Ascending aorta (tissue), 2 donors: ENCODE measurements at regions not wholly inside any gene's neighbourhood (a gene's known extent, or its start where the extent isn't known, plus 50 kb on each side); places are given as distances from the start of the nearest gene placed in this dataset.

Source experiments
- DNase-seq, 2 donors: peaks; one replicate each; pipeline ENCODE4 v3.0.0-alpha.2; 2019; ENCODE audit warnings: low spot score in 2 of 2
- H3K27ac ChIP-seq, 2 donors: fragments of 200-600 bp; sonication (generic); one replicate each; pipeline ENCODE4 v1.5.1; 2016 to 2017; ENCODE audit warnings: mild to moderate bottlenecking in 1 of 2
- H3K27me3 ChIP-seq: fragments of 200-600 bp; sonication (generic); one replicate; pipeline ENCODE4 v1.5.1; 2017
- H3K36me3 ChIP-seq, 2 donors: fragments of 200-600 bp; sonication (generic); one replicate each; pipeline ENCODE4 v1.5.1; 2016
- H3K4me1 ChIP-seq, 2 donors: fragments of 200-600 bp; sonication (generic); one replicate each; pipeline ENCODE4 v1.5.1; 2016 to 2017; ENCODE audit warnings: mild to moderate bottlenecking in 1 of 2
- H3K4me3 ChIP-seq, 2 donors: fragments of 200-600 bp; sonication (generic); one replicate each; pipeline ENCODE4 v1.5.1; 2016 to 2017; ENCODE audit warnings: mild to moderate bottlenecking in 1 of 2
- H3K9me3 ChIP-seq, 2 donors: fragments of 200-600 bp; sonication (generic); one replicate each; pipeline ENCODE4 v1.5.1; 2016
- intact Hi-C: fragments of 100-400 bp; cut with DNase I; formaldehyde crosslinking; loops from one replicate; pipeline ENCODE4 v1.15.1; 2023
- TF ChIP-seq, protein P1 (sequence below), 3 experiments: fragments of 200-600 bp in 2 of 3; fragments of 450-650 bp in 1 of 3; sonication (generic) in 2 of 3; IDR thresholded peaks; one replicate each; pipeline ENCODE4 v1.5.1; 2016 to 2019; ENCODE audit warnings: antibody characterized with exemption in 3 of 3, mild to moderate bottlenecking in 1 of 3, moderate library complexity in 1 of 3

DNA sequence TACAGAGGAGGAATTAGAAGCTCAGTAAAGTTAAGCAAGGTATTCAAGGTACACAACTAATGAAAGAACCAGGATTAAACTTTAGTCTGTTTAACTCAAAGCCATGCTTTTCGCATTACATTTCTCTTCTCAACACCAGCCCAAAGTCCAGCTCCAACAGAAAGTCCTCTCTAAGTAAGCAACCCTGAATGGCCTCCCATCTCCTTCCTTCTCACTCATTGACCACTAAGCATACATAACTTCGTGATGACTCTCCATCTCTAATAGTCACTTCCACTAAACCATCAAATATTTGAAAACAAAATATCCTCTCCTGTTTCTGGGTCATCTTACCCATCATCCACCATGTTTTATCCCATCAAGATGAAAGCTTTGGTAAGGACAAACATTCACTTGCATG, 219.8 kb downstream of the RAD51AP2 start:
- DNase-seq = no peak
- Histone ChIP-seq H3K9me3 (no peaks in the 10 kb centered on the region), H3K27me3 (no peaks in the 10 kb centered on the region), H3K27ac (no peak overlapping the region), H3K36me3 (no peaks in the 10 kb centered on the region), H3K4me1 (no peaks in the 10 kb centered on the region), H3K4me3 (no peak overlapping the region)
- intact Hi-C loops = no loop called here
- TF ChIP-seq, protein P1, sequence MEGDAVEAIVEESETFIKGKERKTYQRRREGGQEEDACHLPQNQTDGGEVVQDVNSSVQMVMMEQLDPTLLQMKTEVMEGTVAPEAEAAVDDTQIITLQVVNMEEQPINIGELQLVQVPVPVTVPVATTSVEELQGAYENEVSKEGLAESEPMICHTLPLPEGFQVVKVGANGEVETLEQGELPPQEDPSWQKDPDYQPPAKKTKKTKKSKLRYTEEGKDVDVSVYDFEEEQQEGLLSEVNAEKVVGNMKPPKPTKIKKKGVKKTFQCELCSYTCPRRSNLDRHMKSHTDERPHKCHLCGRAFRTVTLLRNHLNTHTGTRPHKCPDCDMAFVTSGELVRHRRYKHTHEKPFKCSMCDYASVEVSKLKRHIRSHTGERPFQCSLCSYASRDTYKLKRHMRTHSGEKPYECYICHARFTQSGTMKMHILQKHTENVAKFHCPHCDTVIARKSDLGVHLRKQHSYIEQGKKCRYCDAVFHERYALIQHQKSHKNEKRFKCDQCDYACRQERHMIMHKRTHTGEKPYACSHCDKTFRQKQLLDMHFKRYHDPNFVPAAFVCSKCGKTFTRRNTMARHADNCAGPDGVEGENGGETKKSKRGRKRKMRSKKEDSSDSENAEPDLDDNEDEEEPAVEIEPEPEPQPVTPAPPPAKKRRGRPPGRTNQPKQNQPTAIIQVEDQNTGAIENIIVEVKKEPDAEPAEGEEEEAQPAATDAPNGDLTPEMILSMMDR (IDR thresholded peaks at IDR 0.05) = no peak

DNA sequence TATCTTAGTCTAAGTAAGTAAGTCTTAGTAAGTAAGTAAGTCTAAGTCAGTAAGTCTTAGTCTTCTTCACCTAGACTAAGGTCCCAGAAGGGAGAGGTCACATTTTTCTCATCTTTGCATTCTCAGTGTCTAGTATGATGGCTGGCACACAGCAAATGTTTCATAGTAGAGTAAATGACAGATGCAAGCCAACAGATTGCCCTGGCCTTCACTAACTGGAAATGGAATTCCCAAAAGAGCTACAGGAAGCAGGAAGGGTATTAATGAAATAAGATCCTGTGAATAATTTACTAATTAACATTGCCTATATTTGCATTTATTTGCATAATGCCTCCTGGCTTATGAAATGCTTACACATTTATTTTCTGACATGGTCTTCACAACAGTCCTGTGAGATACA, 221.6 kb downstream of the RAD51AP2 start:
- TF ChIP-seq, protein P1 (IDR thresholded peaks at IDR 0.05) = no peak
- DNase-seq = no peak

DNA sequence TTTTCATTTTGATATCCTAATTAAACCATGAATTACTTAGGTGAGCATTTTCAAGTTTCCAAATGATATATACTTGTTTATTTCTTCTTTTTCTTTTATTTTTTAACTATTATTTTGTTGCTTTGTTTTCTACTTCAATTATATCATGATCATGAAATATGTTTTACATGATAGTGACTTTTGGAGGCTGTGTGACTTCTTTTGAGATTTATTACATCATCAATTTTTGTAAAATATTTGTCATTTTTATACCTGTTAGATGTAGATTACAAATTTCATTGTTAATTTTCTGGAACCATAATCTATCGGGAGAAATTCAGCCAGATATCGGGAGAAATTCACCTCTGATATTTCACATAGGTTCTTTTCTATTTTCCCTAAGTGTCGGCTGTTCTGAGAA, 228.6 kb downstream of the RAD51AP2 start:
- no peaks in the 10 kb centered on the region for H3K4me1 ChIP-seq
- H3K9me3 ChIP-seq = no peaks in the 10 kb centered on the region
- H3K4me3 ChIP-seq = no peak overlapping the region
- H3K36me3 ChIP-seq = no peaks in the 10 kb centered on the region
- intact Hi-C loops = no loop called here
- H3K27me3 ChIP-seq = no peaks in the 10 kb centered on the region
- TF ChIP-seq, protein P1 (IDR thresholded peaks at IDR 0.05) = no peak
- H3K27ac ChIP-seq = no peak overlapping the region
- DNase-seq = no peak

More for the DNA sequence above, 221.6 kb downstream of the RAD51AP2 start:
- Histone ChIP-seq H3K36me3 (no peaks in the 10 kb centered on the region), H3K4me1 (no peaks in the 10 kb centered on the region), H3K27me3 (no peaks in the 10 kb centered on the region), H3K4me3 (no peak overlapping the region), H3K9me3 (no peaks in the 10 kb centered on the region), H3K27ac (no peak overlapping the region)
- intact Hi-C loops = no loop called here

DNA sequence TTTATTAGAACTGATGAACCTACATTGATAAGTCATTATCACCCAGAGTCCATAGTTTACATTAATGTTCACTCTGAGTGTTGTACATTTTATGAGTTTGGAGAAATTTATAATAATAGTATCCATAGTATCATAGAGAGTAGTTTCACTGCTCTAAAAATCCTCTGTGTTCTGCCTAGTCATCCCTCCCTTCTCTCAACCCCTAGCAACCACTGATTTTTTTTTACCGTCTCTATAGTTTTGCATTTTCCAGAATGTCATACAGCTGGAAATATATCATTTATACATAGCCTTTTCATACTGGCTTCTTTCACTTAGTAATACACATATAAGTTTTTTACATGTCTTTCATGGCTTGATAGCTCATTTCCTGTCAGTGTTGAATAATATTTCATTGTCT, 231.1 kb downstream of the RAD51AP2 start:
- Histone ChIP-seq H3K9me3 (no peaks in the 10 kb centered on the region), H3K36me3 (no peaks in the 10 kb centered on the region), H3K4me3 (no peak overlapping the region), H3K27me3 (no peaks in the 10 kb centered on the region), H3K4me1 (no peaks in the 10 kb centered on the region), H3K27ac (no peak overlapping the region)
- no peak for DNase-seq
- TF ChIP-seq, protein P1 (IDR thresholded peaks at IDR 0.05) = no peak
- intact Hi-C loops = no loop called here

DNA sequence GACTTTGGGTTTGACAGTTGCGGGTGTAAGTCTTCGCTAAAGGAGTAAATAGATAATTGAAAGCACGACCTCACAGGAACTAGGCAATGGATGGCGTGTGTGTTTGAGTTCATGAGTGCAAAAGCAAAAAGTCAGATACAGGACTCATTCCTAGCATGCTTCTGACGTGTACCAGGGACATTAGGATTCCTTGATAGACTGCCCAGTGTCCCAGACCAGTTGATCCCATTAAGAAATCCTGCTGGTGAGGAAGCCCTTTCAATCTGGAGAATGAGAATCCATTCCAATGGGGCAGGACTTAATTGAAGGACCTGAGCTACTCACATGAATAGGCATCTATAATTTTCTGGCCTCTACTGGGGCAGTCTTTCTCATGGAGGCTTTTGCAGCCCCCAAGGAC, 235.4 kb downstream of the RAD51AP2 start:
- TF ChIP-seq, protein P1 (IDR thresholded peaks at IDR 0.05) = no peak
- H3K4me1 ChIP-seq = no peaks in the 10 kb centered on the region
- no peaks in the 10 kb centered on the region for H3K9me3 ChIP-seq
- DNase-seq = no peak
- H3K27ac ChIP-seq = no peak overlapping the region
- H3K4me3 ChIP-seq = no peak overlapping the region
- no peaks in the 10 kb centered on the region for H3K27me3 ChIP-seq
- H3K36me3 ChIP-seq = no peaks in the 10 kb centered on the region
- intact Hi-C loops = no loop called here

DNA sequence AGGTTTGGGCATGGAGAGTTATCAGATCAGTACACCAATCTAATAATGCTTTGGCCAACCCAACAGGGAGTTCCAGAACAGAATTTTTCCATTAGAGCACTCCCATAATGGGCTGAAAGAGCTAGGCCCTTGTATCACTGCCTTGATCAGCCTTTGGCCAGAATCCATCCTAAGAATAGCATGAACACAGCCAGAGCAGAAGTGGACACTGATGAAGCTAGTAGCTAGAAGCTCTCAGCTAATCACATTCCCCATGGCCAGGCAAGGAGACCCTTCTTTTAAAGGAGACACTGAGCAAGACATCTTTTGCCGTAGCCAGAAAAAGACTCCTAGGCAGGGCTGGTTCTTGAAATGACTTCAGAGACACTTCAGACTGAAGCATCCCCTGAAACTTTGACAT, 236.0 kb downstream of the RAD51AP2 start:
- no peaks in the 10 kb centered on the region for H3K36me3 ChIP-seq
- intact Hi-C loops = no loop called here
- no peak for DNase-seq
- H3K9me3 ChIP-seq = no peaks in the 10 kb centered on the region
- H3K27ac ChIP-seq = no peak overlapping the region
- TF ChIP-seq, protein P1 (IDR thresholded peaks at IDR 0.05) = no peak
- no peak overlapping the region for H3K4me3 ChIP-seq
- no peaks in the 10 kb centered on the region for H3K4me1 ChIP-seq
- no peaks in the 10 kb centered on the region for H3K27me3 ChIP-seq
